ENCODE measurements at regions not wholly inside any gene's neighbourhood (a gene's known extent, or its start where the extent isn't known, plus 50 kb on each side); places are given as distances from the start of the nearest gene placed in this dataset.

- Histone ChIP-seq H2AFZ (ENCODE audit: low read depth, low read length) (no peak overlapping the region), H3K27me3 (ENCODE audit: insufficient read depth, low read length, poor library complexity) (no peaks in the 10 kb centered on the region), H3K79me2 (ENCODE audit: insufficient read depth, low read length) (no peaks in the 10 kb centered on the region), H4K20me1 (ENCODE audit: insufficient read depth, low read length) (no peaks in the 10 kb centered on the region), H3K4me3 (ENCODE audit: low read depth in 1 of 2, low read length in 2 of 2) (no peak overlapping the region), H3K4me1 (ENCODE audit: insufficient read depth, low read length) (no peaks in the 10 kb centered on the region), H3K27ac (ENCODE audit: low read length) (no peak overlapping the region), H3K36me3 (ENCODE audit: insufficient read depth, low read length) (no peaks in the 10 kb centered on the region), H3K9me3 (ENCODE audit: insufficient read depth, low read length, severe bottlenecking) (no peaks in the 10 kb centered on the region), H3K9ac (ENCODE audit: low read depth, low read length) (no peak overlapping the region), H3K4me2 (ENCODE audit: insufficient read depth, low read length) (no peak overlapping the region)
- DNase-seq (no peak), ATAC-seq (ENCODE audit: insufficient read depth, low read depth) (no peak)
- no peak for TF ChIP-seq CTCF (IDR thresholded peaks at IDR 0.05; ENCODE audit: borderline replicate concordance, extremely low read depth, low read length, poor library complexity, severe bottlenecking)
- no peak for TF ChIP-seq EZH2 (IDR thresholded peaks at IDR 0.05; ENCODE audit: borderline replicate concordance, low read depth, low read length, severe bottlenecking)
Measured at GRCh38 chr6:77228279-77228678, 235.0 kb downstream of the HTR1B start.

DNA sequence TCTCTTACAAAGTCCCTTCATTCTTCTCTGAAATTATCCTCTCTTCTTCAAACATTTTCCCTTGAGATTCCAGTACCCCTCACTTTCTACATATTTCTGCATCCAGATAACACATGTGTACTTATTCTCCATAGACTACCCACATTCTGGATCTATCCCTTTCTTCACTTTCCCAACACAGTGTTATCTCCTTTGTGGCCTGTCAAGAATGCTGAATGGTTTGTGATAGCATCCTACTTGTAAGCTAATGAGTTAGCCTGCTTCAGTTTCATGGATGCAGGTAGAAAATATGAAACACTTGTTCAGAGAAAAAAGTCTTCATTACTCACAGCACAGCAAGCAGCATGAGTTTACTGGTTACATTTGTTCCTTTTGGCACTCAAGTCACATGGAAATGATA lies 245.4 kb downstream of the HTR1B start:
- ATAC-seq (ENCODE audit: insufficient read depth, low read depth) (no peak), DNase-seq (no peak)
- Histone ChIP-seq H2AFZ (ENCODE audit: low read depth, low read length) (no peak overlapping the region), H4K20me1 (ENCODE audit: insufficient read depth, low read length) (no peaks in the 10 kb centered on the region), H3K4me3 (ENCODE audit: low read depth in 1 of 2, low read length in 2 of 2) (no peak overlapping the region), H3K4me1 (ENCODE audit: insufficient read depth, low read length) (no peaks in the 10 kb centered on the region), H3K4me2 (ENCODE audit: insufficient read depth, low read length) (no peak overlapping the region), H3K27ac (ENCODE audit: low read length) (no peak overlapping the region), H3K9ac (ENCODE audit: low read depth, low read length) (no peak overlapping the region), H3K27me3 (ENCODE audit: insufficient read depth, low read length, poor library complexity) (no peaks in the 10 kb centered on the region), H3K36me3 (ENCODE audit: insufficient read depth, low read length) (no peaks in the 10 kb centered on the region), H3K79me2 (ENCODE audit: insufficient read depth, low read length) (no peaks in the 10 kb centered on the region), H3K9me3 (ENCODE audit: insufficient read depth, low read length, severe bottlenecking) (no peaks in the 10 kb centered on the region)
- TF ChIP-seq EZH2 (IDR thresholded peaks at IDR 0.05; ENCODE audit: borderline replicate concordance, low read depth, low read length, severe bottlenecking) = no peak
- TF ChIP-seq CTCF (IDR thresholded peaks at IDR 0.05; ENCODE audit: borderline replicate concordance, extremely low read depth, low read length, poor library complexity, severe bottlenecking) = no peak

DNA sequence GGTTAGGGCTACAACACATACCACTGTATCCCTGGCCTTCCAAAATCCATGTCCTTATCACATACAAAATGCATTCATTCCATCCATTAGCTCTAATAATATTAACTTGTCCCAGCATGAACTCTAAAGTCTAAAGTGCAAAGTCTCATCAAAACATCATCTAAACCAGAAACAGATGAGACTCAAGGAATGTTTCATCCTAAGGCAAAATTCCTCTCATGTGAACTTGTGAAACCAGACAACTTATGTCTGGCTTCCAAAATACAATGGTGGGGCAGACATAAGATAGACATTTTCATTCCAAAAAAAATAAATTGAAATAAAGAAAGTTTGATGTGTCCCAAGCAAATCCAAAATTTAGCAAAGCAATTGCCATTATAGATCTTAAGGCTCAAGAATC lies 257.4 kb downstream of the HTR1B start:
- DNase-seq (no peak), ATAC-seq (ENCODE audit: insufficient read depth, low read depth) (no peak)
- Histone ChIP-seq H3K4me2 (ENCODE audit: insufficient read depth, low read length) (no peak overlapping the region), H3K36me3 (ENCODE audit: insufficient read depth, low read length) (no peaks in the 10 kb centered on the region), H3K27me3 (ENCODE audit: insufficient read depth, low read length, poor library complexity) (no peaks in the 10 kb centered on the region), H3K4me1 (ENCODE audit: insufficient read depth, low read length) (no peaks in the 10 kb centered on the region), H3K27ac (ENCODE audit: low read length) (no peak overlapping the region), H2AFZ (ENCODE audit: low read depth, low read length) (no peak overlapping the region), H3K4me3 (ENCODE audit: low read depth in 1 of 2, low read length in 2 of 2) (no peak overlapping the region), H3K9ac (ENCODE audit: low read depth, low read length) (no peak overlapping the region), H3K79me2 (ENCODE audit: insufficient read depth, low read length) (no peaks in the 10 kb centered on the region), H3K9me3 (ENCODE audit: insufficient read depth, low read length, severe bottlenecking) (no peaks in the 10 kb centered on the region), H4K20me1 (ENCODE audit: insufficient read depth, low read length) (no peaks in the 10 kb centered on the region)
- TF ChIP-seq CTCF (IDR thresholded peaks at IDR 0.05; ENCODE audit: borderline replicate concordance, extremely low read depth, low read length, poor library complexity, severe bottlenecking) (no peak), EZH2 (IDR thresholded peaks at IDR 0.05; ENCODE audit: borderline replicate concordance, low read depth, low read length, severe bottlenecking) (no peak)

GRCh38 chr6:77204555-77204954 lies 258.7 kb downstream of the HTR1B start:
- Histone ChIP-seq H3K36me3 (ENCODE audit: insufficient read depth, low read length) (no peaks in the 10 kb centered on the region), H3K27me3 (ENCODE audit: insufficient read depth, low read length, poor library complexity) (no peaks in the 10 kb centered on the region), H3K4me2 (ENCODE audit: insufficient read depth, low read length) (no peak overlapping the region), H3K9ac (ENCODE audit: low read depth, low read length) (no peak overlapping the region), H4K20me1 (ENCODE audit: insufficient read depth, low read length) (no peaks in the 10 kb centered on the region), H3K27ac (ENCODE audit: low read length) (no peak overlapping the region), H3K79me2 (ENCODE audit: insufficient read depth, low read length) (no peaks in the 10 kb centered on the region), H2AFZ (ENCODE audit: low read depth, low read length) (no peak overlapping the region), H3K4me3 (ENCODE audit: low read depth in 1 of 2, low read length in 2 of 2) (no peak overlapping the region), H3K4me1 (ENCODE audit: insufficient read depth, low read length) (no peaks in the 10 kb centered on the region), H3K9me3 (ENCODE audit: insufficient read depth, low read length, severe bottlenecking) (no peaks in the 10 kb centered on the region)
- no peak for DNase-seq
- TF ChIP-seq CTCF (IDR thresholded peaks at IDR 0.05; ENCODE audit: borderline replicate concordance, extremely low read depth, low read length, poor library complexity, severe bottlenecking) (no peak), EZH2 (IDR thresholded peaks at IDR 0.05; ENCODE audit: borderline replicate concordance, low read depth, low read length, severe bottlenecking) (no peak)
- no peak for ATAC-seq (ENCODE audit: insufficient read depth, low read depth)

Measured in DND-41 (cell line).